ENCODE measurements at regions not wholly inside any gene's neighbourhood (a gene's known extent, or its start where the extent isn't known, plus 50 kb on each side); places are given as distances from the start of the nearest gene placed in this dataset.

- DNase-seq: no peak
These were observed 159.3 kb downstream of the BCOR start for GRCh38 chrX:39938466-39938865.

DNA sequence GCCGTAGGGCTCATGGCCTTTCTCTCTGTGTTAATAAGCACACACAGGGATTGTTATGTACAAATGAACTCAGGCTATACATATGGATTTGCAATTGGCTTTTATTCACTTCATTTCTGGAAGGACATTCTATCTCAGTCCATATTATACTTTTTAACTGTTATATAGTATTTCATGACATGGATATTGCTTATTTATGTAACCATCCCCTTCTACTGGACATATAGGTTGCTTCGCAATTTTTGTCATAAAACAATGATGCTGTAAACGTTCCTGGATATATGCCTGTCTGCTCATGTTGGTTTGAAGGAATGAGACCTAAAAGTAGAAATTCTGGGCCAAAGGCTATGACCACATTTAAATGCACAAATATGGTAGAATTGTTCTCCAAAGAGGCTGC, 158.1 kb downstream of the BCOR start:
- DNase-seq: no peak

DNA sequence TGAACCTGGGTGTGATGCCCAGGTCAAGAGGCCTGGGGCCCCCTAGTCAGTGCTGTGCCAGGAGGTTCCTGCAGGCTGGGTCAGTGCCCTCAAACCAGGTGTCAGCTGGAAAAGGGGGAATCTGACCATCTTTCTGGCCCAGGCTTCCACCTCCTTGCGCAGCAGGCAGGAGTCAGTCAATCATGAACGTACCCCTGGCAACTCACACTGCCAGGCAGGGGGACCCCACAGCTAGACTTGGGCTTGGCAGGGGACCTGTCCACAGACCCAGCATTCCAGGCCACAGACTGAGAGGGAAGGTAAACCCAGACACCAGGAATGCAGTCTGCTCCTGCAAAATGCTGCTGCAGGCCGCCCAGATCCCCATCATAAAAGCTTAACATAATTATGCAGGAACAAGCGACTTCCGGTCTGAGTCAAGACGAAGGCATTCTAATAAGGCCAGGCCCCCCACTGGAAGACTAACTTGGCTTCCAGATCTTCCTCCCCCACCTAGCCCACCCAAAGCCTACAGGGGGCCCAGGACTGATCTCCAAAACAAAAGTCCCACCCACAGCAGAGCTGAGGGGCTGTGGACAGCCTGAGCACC, 156.3 kb downstream of the BCOR start:
- DNase-seq: no peak

- DNase-seq: no peak
These were observed 153.3 kb downstream of the BCOR start for GRCh38 chrX:39944416-39944815.

DNA sequence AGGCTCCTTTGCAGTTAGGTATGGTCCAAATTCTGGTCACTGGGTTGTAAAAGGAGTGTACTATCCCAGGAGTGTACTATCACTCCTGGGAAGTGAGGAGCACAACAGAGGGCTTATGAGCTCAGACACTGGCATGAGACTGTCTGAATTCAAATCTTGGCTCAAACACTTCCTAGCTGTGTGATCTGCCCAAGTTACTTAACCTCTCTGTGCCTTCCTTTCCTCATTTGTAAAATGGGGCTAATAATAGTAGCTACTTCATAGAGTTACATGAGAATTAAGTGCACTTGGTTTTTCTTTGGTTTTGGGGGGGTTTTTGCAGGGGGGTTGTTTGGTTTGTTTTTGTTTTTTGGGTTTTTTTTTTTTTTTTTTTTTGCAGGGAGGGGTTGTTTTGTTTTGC, 152.0 kb downstream of the BCOR start:
- DNase-seq: no peak

DNA sequence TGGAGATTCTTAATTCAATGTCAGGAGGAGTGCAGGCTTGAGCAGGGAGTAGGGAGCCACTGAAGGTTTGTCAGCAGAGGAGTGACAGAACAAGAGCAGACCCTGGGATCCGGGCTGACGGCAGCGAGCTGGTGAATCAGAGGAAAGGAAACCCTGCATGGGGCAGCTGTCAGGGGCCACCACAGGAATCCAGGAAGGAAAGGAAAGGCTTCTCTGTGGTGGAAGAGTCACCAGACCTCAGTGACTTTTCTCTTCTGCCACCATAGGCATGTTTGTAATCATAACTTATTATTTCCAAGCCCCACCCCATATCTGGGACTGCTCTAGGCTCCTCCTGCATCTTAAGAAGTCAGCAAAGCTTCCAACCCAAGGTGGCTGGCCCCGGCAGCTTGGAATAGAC, 150.9 kb downstream of the BCOR start:
- no peak for DNase-seq

- DNase-seq: no peak
These were observed 149.2 kb downstream of the BCOR start for GRCh38 chrX:39948582-39948981.

- no peak for DNase-seq
These were observed 147.6 kb downstream of the BCOR start for GRCh38 chrX:39950018-39950688.

DNA sequence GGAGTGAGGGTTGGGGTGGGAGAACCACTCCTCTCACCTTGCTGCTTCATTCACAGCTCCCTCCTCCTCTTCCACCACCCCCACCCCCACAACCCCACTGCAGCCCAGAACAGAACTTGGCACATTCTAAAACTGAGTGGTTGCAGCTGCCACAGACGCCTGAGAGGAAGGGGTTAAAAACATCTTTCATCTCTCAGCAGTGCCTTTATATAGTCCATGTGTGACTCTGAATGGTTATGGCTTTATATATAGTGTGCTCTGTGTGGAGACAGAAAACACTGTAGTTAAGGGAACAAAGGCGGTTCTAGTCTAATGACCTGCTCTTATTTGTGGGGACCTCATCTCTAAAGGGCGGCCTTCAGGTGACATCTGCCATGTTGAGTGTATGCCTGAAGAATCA, 144.8 kb downstream of the BCOR start:
- DNase-seq: no peak

GRCh38 chrX:39953879-39954278, 143.9 kb downstream of the BCOR start:
- DNase-seq: no peak

GRCh38 chrX:39954851-39955250, 142.9 kb downstream of the BCOR start:
- DNase-seq: no peak

DNA sequence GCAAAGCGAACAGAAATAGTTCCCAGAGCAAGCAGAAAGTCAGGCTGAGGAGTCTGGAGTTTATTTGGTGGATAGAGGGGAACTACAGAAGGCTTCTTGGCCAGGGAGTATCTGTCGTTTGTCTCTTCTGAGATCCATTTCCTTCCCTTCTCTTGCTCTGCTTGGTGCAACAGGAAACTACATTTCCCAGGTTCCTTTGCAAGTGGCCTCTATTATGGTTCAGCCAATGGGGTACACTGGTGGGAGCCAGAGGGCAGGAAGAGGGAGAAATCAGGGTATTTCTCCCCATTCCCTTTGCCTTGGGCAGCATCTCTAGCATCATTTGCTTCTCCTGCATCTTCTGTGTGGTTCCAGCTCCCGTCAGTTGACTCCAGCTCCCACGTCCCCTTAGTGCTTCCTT, 142.1 kb downstream of the BCOR start:
- DNase-seq: no peak

DNA sequence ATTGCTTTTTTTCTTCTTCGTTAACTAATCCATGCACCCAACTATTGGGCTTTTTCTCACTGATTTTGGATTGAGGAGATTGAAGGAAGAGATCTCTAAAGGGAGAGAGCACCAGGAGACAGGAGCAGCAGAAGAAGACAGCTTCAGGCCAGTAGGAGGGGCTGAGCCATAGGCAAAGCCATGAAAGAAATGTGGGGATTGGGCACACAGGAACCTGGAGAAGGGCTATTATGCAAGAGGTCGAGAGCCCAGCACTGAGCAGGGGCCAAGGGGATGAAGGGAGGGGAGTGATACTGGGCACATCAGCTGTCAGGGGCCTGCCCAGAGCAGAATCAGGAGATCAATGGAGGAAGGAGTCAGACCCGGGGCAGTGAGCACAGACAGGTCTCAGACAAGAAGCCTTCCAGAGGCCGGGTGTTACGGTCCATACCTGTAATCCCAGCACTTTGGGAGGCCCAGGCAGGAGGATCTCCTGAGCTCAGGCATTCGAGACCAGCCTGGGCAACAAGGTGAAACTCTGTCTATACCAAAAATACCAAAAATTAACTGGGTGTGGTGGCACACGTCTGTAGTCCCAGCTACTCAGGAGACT, 140.9 kb downstream of the BCOR start:
- DNase-seq: no peak

DNA sequence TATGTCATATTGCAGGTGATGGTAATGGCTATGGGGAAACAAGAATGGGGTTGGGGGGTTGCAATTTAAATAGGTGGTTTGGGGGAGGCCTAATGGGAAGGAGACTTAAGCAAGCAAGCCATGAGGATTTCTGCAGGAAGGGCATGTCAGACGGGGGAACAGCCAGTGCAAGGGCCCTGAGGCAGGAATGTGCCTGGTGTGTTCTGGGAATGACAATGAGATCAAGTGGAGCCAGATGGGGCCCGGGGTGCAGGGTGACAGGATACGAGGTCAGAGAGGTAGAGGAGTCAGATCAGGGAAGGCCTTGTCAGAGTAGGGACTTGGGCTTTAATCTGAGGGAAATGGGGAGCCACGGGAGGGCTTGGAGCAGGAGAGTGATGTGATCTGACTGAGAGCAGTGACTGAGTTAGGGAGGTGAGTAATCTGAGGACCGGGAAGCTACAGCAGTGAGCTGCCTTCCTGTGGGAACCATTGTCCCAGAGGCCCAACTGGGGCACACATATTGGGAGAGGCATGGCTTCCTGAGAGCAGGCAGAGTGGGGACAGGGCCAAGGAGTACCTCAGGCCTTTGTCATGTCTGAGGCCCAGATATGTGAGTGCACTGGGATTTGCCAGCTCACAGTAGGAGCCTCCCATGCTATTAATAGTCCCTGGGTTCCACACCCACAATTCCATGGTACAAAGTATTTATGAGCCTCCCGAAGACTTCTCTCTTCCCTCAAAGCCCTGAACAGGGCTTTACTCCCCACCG, 139.8 kb downstream of the BCOR start:
- DNase-seq: no peak

GRCh38 chrX:39958850-39959249, 138.9 kb downstream of the BCOR start:
- DNase-seq: no peak

DNA sequence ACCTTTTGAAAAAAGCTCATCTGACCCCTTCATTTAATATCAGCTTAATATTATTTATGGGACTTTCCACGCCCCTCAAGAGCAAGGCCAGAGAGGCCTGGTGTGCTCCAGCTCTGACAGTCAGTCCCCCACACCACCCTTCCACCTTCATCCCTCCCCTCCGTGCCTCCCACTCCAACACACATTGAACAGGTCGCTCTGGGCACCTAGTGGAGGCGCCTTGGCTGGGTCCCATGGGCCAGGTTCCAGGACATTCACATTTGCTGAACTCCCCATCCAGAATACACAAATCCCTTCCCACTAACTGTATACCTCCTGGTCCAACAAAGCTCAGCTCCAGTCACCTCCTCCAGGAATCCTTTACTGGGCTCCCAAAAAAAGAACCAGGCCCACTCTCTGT, 137.5 kb downstream of the BCOR start:
- no peak for DNase-seq

GRCh38 chrX:39961441-39961840, 136.3 kb downstream of the BCOR start:
- DNase-seq: no peak

DNA sequence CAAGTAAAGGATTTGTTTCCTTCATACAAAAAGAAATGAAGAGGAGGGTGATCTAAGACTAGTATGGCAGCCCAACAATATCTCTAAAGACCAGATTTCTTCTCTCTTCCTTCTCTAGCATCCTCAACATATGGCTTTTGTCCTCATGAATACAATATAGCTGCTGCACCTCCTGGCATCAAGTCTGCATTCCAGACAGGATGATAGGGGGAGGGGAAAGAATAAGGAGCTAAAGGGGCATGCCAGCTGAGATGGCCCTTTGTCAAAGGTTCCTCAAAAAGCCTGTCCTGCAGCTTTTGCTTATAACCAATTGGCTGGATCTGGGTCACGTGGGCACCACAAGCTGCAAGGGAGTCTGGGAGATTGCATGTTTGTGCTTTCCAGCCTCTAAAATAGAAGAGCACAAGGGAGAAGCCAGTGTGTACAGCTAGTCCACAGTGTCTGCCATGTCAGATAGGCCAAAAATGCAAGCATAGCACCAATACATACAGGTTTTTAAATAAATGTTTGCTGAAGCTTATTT, 132.6 kb downstream of the BCOR start:
- no peak for DNase-seq

- DNase-seq: no peak
These were observed 131.6 kb downstream of the BCOR start for GRCh38 chrX:39966176-39966575.

DNA sequence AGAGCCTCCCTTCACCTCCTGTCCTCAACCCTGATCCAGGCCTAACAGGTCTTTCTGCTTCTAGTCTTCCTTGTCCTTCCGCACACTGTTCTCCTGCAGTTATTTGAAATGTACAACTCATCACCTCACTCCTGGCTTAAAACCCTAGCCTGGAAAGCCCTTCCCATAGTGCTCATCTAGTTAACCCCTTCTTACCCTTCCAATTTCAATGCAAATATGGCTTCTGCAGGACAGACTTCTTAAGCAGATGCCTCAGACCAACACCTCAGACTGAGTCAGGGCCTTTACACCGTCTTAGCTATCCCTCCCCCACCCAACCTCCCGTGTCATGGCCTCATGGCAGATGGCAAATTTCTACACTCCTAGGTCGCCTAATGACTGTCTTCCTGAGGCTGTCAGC, 130.4 kb downstream of the BCOR start:
- DNase-seq: no peak

GRCh38 chrX:39969099-39969818, 128.5 kb downstream of the BCOR start:
- no peak for DNase-seq

GRCh38 chrX:39969819-39970504, 127.8 kb downstream of the BCOR start:
- DNase-seq: no peak

All from effector CD8-positive, alpha-beta T cell (primary cell).